GM21576 (cell line): ENCODE measurements at regions not wholly inside any gene's neighbourhood (a gene's known extent, or its start where the extent isn't known, plus 50 kb on each side); places are given as distances from the start of the nearest gene placed in this dataset.

Experiments
- ATAC-seq: cut with Tn5 transposase; IDR thresholded peaks from one replicate; pipeline ENCODE4 v1.9.1; 2021; ENCODE audit warnings: mild to moderate bottlenecking, moderate library complexity; ENCODE audit not compliant: unreplicated experiment

DNA sequence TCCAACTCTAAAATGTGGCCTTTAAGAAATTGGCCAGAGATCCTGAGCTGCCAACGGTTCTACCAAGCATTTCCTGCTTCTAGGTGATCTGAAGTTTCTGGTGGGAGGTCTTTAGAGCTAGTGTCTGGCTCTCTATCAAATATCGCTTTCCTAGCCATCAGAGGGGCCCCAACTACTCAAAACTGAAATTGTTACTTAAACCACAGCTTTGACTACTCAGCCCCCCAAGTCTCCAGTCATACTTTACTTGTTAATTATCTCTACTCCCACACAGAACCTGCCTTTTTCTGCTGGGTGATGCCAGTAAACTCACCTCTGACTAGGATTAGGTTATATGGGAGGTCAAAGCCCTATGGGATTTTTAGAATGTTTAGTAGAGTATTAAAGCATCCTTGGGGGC lies 95.1 kb downstream of the FASLG start:
- ATAC-seq, result no peak

- no peak for ATAC-seq
These were observed 95.7 kb downstream of the FASLG start for GRCh38 chr1:172754609-172755008.

- no peak for ATAC-seq
These were observed 96.2 kb downstream of the FASLG start for GRCh38 chr1:172755099-172755498.

- no peak for ATAC-seq
These were observed 97.1 kb downstream of the FASLG start for GRCh38 chr1:172756024-172756423.

DNA sequence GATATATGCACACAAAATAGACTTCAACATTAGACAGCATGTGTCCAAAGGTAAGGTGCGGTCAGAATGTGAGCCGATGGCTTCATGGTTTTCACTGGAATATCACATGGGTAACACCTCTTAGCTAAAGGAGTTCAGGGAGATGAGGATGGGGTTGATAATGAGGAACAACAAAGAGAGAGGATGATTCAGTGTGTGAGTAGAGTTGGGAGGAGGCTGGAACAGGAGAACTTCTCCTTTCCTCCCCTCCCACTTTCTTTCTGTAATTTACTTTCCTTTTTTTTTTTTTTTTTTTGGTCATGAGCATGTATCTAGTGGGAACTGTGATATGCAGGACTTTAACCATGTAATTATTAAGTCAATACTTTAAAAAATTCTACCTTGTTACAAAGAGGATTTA lies 99.4 kb downstream of the FASLG start:
- ATAC-seq, result no peak

GRCh38 chr1:172760121-172760520 lies 101.2 kb downstream of the FASLG start:
- ATAC-seq, result no peak

- no peak for ATAC-seq
These were observed 102.9 kb downstream of the FASLG start for GRCh38 chr1:172761581-172762486.

DNA sequence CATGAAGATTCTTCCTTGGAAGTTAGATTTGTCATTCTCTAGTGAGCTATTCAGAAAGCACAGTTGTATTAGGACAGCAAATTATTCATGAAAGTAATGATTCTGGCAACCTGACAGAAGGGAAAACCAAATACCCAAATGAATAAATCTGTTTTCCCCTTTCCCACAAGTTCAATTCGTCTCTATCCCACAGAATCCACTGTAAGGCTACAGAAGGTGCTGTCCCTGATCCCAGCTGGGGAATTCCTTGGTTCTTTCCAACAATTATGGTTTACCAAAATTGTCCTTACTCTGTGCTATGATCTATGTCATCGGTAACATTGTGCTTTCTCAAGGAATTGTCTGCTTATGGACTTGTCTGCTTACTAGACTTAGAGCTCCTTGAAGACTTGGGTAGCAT lies 104.2 kb downstream of the FASLG start:
- no peak for ATAC-seq

DNA sequence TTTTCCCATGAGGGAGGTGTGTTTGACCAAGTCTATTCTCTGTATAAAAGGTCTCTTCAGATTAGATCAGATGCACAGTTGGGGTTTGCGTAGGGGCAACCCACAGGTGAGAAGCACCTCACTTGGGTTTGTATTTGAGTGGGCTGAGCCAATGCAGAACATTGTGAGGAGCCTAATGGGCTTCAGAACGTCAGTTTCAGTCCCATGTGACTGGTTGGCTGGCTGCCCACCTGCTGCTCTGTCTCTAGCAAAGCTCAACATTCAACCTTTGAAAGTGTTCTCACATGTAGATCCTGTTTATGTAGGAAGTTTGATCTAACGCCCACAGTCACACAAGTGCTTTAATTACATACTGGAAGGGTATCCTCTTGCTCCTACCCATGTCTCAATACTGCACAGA lies 105.5 kb downstream of the FASLG start:
- no peak for ATAC-seq

DNA sequence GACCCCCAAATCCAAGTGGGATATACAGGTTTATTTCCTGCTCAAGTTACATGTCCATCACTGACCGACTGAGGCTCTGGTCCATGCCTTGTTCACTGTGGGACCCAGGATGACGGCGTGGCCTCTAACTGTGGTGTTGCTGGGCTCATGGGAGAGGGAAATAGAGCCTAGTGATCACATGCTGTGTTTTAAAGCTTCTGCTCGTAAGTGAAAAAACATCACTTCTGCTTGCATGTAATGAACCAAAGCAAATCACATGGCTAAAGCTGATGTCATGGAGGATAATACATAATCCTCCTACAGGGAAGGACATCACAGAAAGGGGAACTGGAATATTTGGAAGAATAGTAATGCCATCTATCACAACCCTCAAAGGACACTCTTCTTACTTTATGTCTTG lies 107.6 kb downstream of the FASLG start:
- ATAC-seq, result no peak

DNA sequence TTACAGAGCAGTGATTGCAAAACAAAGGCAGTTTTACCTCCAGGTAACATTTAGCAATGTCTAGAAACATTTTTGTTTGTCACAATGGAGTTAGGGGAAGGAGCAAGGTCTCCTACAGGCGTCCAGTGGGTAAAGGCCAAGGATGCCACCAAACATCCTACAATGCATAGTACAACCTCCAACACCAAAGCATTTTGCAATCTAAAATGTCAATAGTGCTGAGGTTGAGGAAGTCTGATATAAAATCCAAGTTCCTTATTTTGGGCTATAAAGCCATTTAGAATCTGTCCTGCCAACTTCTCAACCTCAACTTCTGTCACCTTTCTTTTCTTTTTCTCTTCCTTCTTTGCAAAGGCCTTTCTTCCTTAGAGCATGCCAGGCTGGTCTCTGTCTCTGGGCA lies 111.2 kb downstream of the FASLG start:
- no peak for ATAC-seq

DNA sequence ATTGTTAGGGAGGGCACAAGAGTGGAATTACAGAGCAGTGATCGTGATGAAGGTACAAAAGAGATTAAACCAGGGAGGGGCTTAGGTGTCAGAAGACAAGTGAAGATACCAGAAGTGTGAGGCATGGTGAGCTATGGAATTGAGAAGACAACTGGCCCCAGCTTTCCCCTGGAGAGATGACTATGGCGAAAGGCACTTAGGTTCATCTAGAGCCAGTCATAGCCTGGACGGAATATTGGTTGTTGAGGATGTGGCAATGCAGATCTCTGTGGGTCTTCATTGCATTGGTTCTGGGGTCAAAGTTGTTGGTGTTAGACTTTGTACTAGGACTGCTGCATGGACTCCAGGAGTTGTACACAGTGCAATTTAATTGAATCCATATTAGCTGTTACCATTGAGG lies 115.7 kb downstream of the FASLG start:
- ATAC-seq, result no peak

DNA sequence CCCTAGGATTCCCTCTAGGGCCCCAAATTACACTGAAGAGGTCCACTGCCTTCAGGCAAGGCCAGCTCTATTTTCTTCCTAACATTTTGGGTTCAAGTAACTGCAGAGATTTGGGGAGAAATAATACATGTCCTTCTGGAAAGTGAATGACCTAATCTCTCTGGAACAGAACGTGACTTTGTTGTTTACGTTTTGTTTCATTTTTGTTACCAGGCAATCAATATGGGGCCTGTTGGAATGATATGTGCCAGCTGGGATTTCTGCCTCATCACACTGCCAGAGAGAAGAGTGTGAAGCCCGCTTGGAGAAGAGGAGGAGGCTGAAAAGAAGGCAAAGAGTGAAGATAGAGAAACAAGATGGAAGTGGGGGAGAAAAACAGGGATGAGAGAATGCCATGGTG lies 116.7 kb downstream of the FASLG start:
- ATAC-seq, result no peak

DNA sequence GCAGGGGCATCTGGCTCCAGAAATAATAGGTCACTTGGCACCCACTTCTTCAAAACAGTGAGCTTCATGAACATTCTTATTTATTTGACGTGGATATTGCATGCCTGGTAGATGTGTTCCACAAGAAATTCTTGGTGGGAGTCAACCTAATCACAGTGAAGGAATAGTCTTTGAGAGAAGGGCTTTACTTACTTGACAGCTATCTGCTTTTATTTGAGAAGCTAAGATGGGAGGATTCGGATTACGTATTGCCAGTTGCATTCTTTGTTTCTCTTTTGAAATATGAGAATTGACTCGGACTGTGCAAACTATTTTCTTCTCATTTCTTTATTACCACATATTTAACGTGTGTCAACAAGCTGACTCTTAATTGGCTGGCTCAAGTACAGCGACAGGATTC lies 117.2 kb downstream of the FASLG start:
- no peak for ATAC-seq

DNA sequence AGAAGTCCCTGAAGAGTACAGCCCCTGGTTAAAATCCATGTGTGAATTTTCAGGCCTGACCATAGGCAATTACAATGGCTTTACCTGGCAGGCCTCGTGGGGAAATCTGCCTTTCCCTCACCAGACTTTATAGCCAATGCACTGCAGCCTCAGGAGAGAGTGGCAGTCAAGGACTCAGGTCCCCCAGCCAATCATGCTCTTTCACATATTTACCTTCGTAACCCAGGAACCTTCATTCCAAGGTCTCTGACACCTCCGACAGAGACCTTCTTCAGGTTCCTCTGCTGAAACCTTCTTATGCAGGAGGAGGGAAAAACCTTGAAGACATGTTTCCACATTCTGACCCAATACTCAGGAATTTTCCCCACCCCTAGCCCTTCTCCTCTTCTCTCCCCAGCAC lies 118.9 kb downstream of the FASLG start:
- no peak for ATAC-seq

- peak; percentile 52 for ATAC-seq
These were observed 119.9 kb downstream of the FASLG start for GRCh38 chr1:172778456-172779455.

- ATAC-seq, result no peak
These were observed 120.6 kb downstream of the FASLG start for GRCh38 chr1:172779491-172779890.

- peak; percentile 78 for ATAC-seq
These were observed 122.7 kb downstream of the FASLG start for GRCh38 chr1:172781513-172782140.

DNA sequence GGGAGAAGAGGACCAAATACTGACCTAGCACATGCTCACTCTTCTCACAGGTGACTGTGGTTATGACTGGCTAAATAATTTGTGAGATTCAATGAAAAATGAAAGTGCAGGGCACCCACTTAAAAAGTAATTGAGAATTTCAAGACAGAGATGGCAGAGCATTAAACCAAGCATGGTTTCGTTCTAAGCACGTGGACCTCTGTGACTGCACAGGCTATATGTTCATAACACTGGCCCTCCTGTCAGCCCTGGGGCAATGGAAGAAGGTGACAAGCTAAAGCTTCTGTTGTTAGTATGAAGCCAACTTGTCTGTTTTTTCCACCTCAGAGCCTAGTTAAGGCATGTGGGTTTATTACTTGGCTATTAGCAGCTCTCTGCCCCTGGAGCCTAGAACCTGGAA lies 130.9 kb downstream of the FASLG start:
- ATAC-seq, result no peak

DNA sequence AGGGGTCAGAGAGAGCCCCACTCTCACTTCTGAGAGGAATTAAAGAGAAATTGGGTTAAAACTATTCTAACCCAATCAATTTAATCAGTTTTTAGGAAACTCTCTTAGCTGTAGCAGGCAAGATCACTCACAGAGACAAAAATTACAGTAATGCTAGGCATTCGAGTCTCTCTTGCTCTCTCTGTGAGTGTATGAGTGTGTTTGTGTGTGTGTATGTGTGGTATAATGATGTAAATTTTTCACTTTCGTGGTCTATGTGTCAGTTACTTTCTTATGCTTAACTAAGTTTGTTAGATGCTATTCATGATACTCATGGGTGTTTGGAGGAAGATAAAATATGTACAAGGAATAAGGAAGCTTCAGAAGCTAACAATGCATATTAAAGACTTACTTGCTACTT lies 131.3 kb downstream of the FASLG start:
- no peak for ATAC-seq

GRCh38 chr1:172793823-172794222 lies 134.9 kb downstream of the FASLG start:
- ATAC-seq, result no peak
